Mammary epithelial cell (primary cell): ENCODE measurements at regions not wholly inside any gene's neighbourhood (a gene's known extent, or its start where the extent isn't known, plus 50 kb on each side); places are given as distances from the start of the nearest gene placed in this dataset.
"Not testable (repeated sequence)": the region's sequence is repeated elsewhere in the genome, so short reads cannot be mapped to it uniquely, and the experiment has no call there.

Experiments used
- EZH2 ChIP-seq: IDR thresholded peaks from 2 replicates; pipeline ENCODE4 v1.6.1; 2012; ENCODE audit warnings: low read length, inconsistent platforms, borderline replicate concordance
- TF ChIP-seq, protein P1 (sequence below), 2 donors: IDR thresholded peaks in 1 of 2; conservative IDR thresholded peaks in 1 of 2; 2 replicates each; pipeline ENCODE4 v1.5.1; 2011 to 2012; ENCODE audit warnings: inconsistent platforms in 2 of 2, low read length in 2 of 2, mild to moderate bottlenecking in 2 of 2, control low read depth in 1 of 2, low read depth in 1 of 2; ENCODE audit not compliant: insufficient read depth in 1 of 2; ENCODE audit errors: extremely low read depth in 1 of 2

DNA sequence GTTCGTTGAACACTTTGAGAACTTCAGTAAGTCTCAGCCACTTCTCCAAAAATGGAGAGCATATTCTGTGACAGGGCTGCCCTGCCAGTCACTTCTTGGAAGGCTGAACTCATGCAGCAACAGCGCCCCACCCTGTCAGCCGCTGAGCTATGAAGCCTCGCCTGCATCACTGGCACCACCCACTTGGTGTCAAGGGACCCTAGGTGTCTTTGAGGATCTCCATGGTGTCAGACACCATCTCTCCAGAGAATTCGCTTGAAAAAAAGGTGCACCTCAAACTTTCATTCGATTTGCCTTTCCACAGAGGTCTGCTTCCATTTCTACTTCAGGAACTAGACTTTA lies 351.5 kb downstream of the SPATA31A6 start:
- TF ChIP-seq, protein P1, sequence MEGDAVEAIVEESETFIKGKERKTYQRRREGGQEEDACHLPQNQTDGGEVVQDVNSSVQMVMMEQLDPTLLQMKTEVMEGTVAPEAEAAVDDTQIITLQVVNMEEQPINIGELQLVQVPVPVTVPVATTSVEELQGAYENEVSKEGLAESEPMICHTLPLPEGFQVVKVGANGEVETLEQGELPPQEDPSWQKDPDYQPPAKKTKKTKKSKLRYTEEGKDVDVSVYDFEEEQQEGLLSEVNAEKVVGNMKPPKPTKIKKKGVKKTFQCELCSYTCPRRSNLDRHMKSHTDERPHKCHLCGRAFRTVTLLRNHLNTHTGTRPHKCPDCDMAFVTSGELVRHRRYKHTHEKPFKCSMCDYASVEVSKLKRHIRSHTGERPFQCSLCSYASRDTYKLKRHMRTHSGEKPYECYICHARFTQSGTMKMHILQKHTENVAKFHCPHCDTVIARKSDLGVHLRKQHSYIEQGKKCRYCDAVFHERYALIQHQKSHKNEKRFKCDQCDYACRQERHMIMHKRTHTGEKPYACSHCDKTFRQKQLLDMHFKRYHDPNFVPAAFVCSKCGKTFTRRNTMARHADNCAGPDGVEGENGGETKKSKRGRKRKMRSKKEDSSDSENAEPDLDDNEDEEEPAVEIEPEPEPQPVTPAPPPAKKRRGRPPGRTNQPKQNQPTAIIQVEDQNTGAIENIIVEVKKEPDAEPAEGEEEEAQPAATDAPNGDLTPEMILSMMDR (conservative IDR thresholded peaks at IDR 0.05 in 1 of 2, IDR thresholded peaks at IDR 0.05 in 1 of 2; ENCODE audit: extremely low read depth in 1 of 2, insufficient read depth in 1 of 2, low read depth in 1 of 2, low read length in 2 of 2) = not testable (repeated sequence)
- not testable (repeated sequence) for TF ChIP-seq EZH2
